ENCODE measurements at regions not wholly inside any gene's neighbourhood (a gene's known extent, or its start where the extent isn't known, plus 50 kb on each side); places are given as distances from the start of the nearest gene placed in this dataset.

GRCh38 chr15:53359038-53359437 lies 400.4 kb downstream of the WDR72 start:
- H3F3A ChIP-seq (ENCODE audit: insufficient read depth) = no peaks in the 10 kb centered on the region
- no peaks in the 10 kb centered on the region for H3K9me2 ChIP-seq (replicated peaks; ENCODE audit: insufficient read depth, low read length)
- no peak overlapping the region for H3K4me3 ChIP-seq (ENCODE audit: insufficient read depth, low read length, poor library complexity, severe bottlenecking)
- no peak overlapping the region for H2AFZ ChIP-seq (ENCODE audit: low read depth, low read length, severe bottlenecking)
- TF ChIP-seq, protein P1, sequence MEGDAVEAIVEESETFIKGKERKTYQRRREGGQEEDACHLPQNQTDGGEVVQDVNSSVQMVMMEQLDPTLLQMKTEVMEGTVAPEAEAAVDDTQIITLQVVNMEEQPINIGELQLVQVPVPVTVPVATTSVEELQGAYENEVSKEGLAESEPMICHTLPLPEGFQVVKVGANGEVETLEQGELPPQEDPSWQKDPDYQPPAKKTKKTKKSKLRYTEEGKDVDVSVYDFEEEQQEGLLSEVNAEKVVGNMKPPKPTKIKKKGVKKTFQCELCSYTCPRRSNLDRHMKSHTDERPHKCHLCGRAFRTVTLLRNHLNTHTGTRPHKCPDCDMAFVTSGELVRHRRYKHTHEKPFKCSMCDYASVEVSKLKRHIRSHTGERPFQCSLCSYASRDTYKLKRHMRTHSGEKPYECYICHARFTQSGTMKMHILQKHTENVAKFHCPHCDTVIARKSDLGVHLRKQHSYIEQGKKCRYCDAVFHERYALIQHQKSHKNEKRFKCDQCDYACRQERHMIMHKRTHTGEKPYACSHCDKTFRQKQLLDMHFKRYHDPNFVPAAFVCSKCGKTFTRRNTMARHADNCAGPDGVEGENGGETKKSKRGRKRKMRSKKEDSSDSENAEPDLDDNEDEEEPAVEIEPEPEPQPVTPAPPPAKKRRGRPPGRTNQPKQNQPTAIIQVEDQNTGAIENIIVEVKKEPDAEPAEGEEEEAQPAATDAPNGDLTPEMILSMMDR (IDR thresholded peaks at IDR 0.05; ENCODE audit: insufficient read depth, low read length, poor library complexity, severe bottlenecking) = no peak
- no peak for TF ChIP-seq EZH2phosphoT487 (conservative IDR thresholded peaks at IDR 0.05; ENCODE audit: low read length)
- no peaks in the 10 kb centered on the region for H4K20me1 ChIP-seq (ENCODE audit: low read depth, low read length)
- H3K27me3 ChIP-seq (ENCODE audit: low read length) = no peaks in the 10 kb centered on the region
- no peak overlapping the region for H3K4me2 ChIP-seq (ENCODE audit: low read depth, low read length, poor library complexity, severe bottlenecking)
- no peaks in the 10 kb centered on the region for H3K79me2 ChIP-seq (ENCODE audit: insufficient read depth, low read length)
- H3K27ac ChIP-seq (ENCODE audit: low read depth, low read length) = no peak overlapping the region
- no peaks in the 10 kb centered on the region for H3K36me3 ChIP-seq (ENCODE audit: low read length)
- no peak overlapping the region for H3K9ac ChIP-seq (ENCODE audit: low read length)
- H3K9me3 ChIP-seq (ENCODE audit: insufficient read depth, low read length) = no peaks in the 10 kb centered on the region

DNA sequence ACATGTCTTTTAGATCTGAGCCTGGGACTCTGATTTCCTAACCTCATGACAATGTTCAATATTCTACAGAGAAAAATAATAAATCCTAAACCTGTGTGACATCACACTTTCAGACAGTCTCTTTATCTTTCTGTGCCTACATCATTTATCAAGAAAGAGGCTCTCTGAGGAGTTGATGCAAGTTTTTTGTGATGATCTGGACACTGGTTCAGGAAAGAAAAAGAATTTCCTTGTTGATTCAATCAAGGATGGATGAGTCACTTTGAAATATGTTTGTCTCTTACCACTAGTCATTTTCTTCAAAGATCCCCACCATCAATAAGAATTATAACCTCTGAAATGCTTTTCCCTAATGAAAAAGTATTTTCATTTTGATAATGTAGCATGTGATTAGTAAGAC lies 404.6 kb downstream of the WDR72 start:
- no peak overlapping the region for H3K4me3 ChIP-seq (ENCODE audit: insufficient read depth, low read length, poor library complexity, severe bottlenecking)
- H3K9ac ChIP-seq (ENCODE audit: low read length) = no peak overlapping the region
- TF ChIP-seq EZH2phosphoT487 (conservative IDR thresholded peaks at IDR 0.05; ENCODE audit: low read length) = no peak
- TF ChIP-seq, protein P1 (IDR thresholded peaks at IDR 0.05; ENCODE audit: insufficient read depth, low read length, poor library complexity, severe bottlenecking) = no peak

DNA sequence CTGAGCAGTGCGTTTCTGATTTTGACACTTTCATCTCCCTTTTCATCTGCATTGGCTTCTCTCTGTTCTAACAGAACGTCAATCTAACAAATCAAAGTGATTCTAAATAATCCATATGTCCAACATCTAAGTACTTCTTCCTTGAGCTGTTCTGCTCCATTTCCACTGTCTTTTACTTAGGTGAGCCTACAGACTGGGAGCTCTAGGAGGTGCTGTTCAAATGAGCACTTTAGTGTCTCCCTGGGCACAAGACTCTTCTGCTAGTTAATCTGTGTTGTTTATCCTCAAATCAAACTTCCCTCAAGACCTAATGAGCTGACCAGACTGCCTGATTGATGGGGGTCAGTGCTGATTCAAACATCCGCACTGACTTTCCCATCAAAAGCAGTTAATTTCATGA lies 408.1 kb downstream of the WDR72 start:
- Histone ChIP-seq H3K9me2 (replicated peaks; ENCODE audit: insufficient read depth, low read length) (0 out of 2 replicates have a peak, but pooled peaks cover 4% of the 10 kb centered on the region), H3F3A (ENCODE audit: insufficient read depth) (no peaks in the 10 kb centered on the region), H3K36me3 (ENCODE audit: low read length) (no peaks in the 10 kb centered on the region), H3K4me2 (ENCODE audit: low read depth, low read length, poor library complexity, severe bottlenecking) (no peak overlapping the region), H3K4me3 (ENCODE audit: insufficient read depth, low read length, poor library complexity, severe bottlenecking) (no peak overlapping the region), H3K9me3 (ENCODE audit: insufficient read depth, low read length) (no peaks in the 10 kb centered on the region), H3K9ac (ENCODE audit: low read length) (no peak overlapping the region), H3K27me3 (ENCODE audit: low read length) (no peaks in the 10 kb centered on the region), H3K79me2 (ENCODE audit: insufficient read depth, low read length) (no peaks in the 10 kb centered on the region), H3K27ac (ENCODE audit: low read depth, low read length) (no peak overlapping the region), H2AFZ (ENCODE audit: low read depth, low read length, severe bottlenecking) (no peak overlapping the region), H4K20me1 (ENCODE audit: low read depth, low read length) (no peaks in the 10 kb centered on the region)
- TF ChIP-seq, protein P1 (IDR thresholded peaks at IDR 0.05; ENCODE audit: insufficient read depth, low read length, poor library complexity, severe bottlenecking) = no peak
- no peak for TF ChIP-seq EZH2phosphoT487 (conservative IDR thresholded peaks at IDR 0.05; ENCODE audit: low read length)

More for the DNA sequence above, 404.6 kb downstream of the WDR72 start:
- Histone ChIP-seq H3K36me3 (ENCODE audit: low read length) (no peaks in the 10 kb centered on the region), H3K9me3 (ENCODE audit: insufficient read depth, low read length) (no peaks in the 10 kb centered on the region), H4K20me1 (ENCODE audit: low read depth, low read length) (no peaks in the 10 kb centered on the region), H3K79me2 (ENCODE audit: insufficient read depth, low read length) (no peaks in the 10 kb centered on the region), H3K9me2 (replicated peaks; ENCODE audit: insufficient read depth, low read length) (0 out of 2 replicates have a peak, but pooled peaks cover 4% of the 10 kb centered on the region), H3K4me2 (ENCODE audit: low read depth, low read length, poor library complexity, severe bottlenecking) (no peak overlapping the region), H3K27me3 (ENCODE audit: low read length) (no peaks in the 10 kb centered on the region), H2AFZ (ENCODE audit: low read depth, low read length, severe bottlenecking) (no peak overlapping the region), H3F3A (ENCODE audit: insufficient read depth) (no peaks in the 10 kb centered on the region), H3K27ac (ENCODE audit: low read depth, low read length) (no peak overlapping the region)

Data from SU-DHL-6 (cell line).